K562 (cell line): ENCODE measurements at regions not wholly inside any gene's neighbourhood (a gene's known extent, or its start where the extent isn't known, plus 50 kb on each side); places are given as distances from the start of the nearest gene placed in this dataset.

Experiments
- ADNP ChIP-seq: fragments of 200-800 bp; sonication (Bioruptor generic); IDR thresholded peaks from 2 replicates; pipeline ENCODE4 v1.6.1; 2016; ENCODE audit warnings: missing genetic modification characterization, missing compliant biosample characterization
- CEBPB ChIP-seq: fragments of 450-650 bp; IDR thresholded peaks from 2 replicates; pipeline ENCODE4 v1.6.1; 2016; ENCODE audit warnings: missing genetic modification characterization, missing compliant biosample characterization
- CHD1 ChIP-seq: fragments of 200-600 bp; sonication (generic); IDR thresholded peaks from one replicate; pipeline ENCODE4 v1.6.1; 2012; ENCODE audit warnings: mild to moderate bottlenecking, moderate library complexity, low read length, inconsistent platforms
- COPS2 ChIP-seq: fragments of 450-650 bp; conservative IDR thresholded peaks from 2 replicates; pipeline ENCODE4 v1.6.1; 2016; ENCODE audit warnings: mild to moderate bottlenecking, moderate library complexity
- CREB3 ChIP-seq: fragments of 450-650 bp; conservative IDR thresholded peaks from 2 replicates; pipeline ENCODE4 v1.6.1; 2016; ENCODE audit warnings: missing genetic modification characterization, low read depth, mild to moderate bottlenecking, missing compliant biosample characterization, moderate library complexity
- CREB5 ChIP-seq: fragments of 250-450 bp; sonication (Bioruptor Pico); IDR thresholded peaks from 2 replicates; pipeline ENCODE4 v1.5.0; 2020; ENCODE audit warnings: mild to moderate bottlenecking
- ELF2 ChIP-seq: fragments of 250-450 bp; sonication (Bioruptor Pico); IDR thresholded peaks from 2 replicates; pipeline ENCODE4 v1.5.0; 2021; ENCODE audit warnings: mild to moderate bottlenecking
- HDAC1 ChIP-seq, 2 experiments: fragments of 450-650 bp; IDR thresholded peaks; 2 replicates each; pipeline ENCODE4 v1.6.1; 2016 to 2017; ENCODE audit warnings: inconsistent platforms in 1 of 2, mild to moderate bottlenecking in 1 of 2, moderate library complexity in 1 of 2
- KDM4B ChIP-seq, 2 experiments: fragments of 450-650 bp in 1 of 2; sonication (generic) in 1 of 2; IDR thresholded peaks; 2 replicates each; pipeline ENCODE4 v1.6.1; 2016 to 2017; ENCODE audit warnings: borderline replicate concordance in 2 of 2, antibody characterized with exemption in 1 of 2, low read depth in 1 of 2, mild to moderate bottlenecking in 1 of 2
- KLF10 ChIP-seq: fragments of 250-450 bp; sonication (Bioruptor Pico); IDR thresholded peaks from 2 replicates; pipeline ENCODE4 v1.6.1; 2021; ENCODE audit warnings: matching md5 sums
- MTA3 ChIP-seq: fragments of 450-650 bp; formaldehyde crosslinking; IDR thresholded peaks from 2 replicates; pipeline ENCODE4 v1.6.1; 2017; ENCODE audit warnings: mild to moderate bottlenecking, borderline replicate concordance
- NFRKB ChIP-seq: fragments of 450-650 bp; IDR thresholded peaks from 2 replicates; pipeline ENCODE4 v1.6.1; 2016; ENCODE audit warnings: low read depth
- OTX1 ChIP-seq: fragments of 450-650 bp; formaldehyde crosslinking; IDR thresholded peaks from 2 replicates; pipeline ENCODE4 v1.4.0; 2022; ENCODE audit warnings: mild to moderate bottlenecking
- PHB ChIP-seq: fragments of 250-450 bp; sonication (Bioruptor Pico); IDR thresholded peaks from 2 replicates; pipeline ENCODE4 v1.5.0; 2021
- POLR2A ChIP-seq: fragments of 450-650 bp; conservative IDR thresholded peaks from 2 replicates; pipeline ENCODE4 v1.6.1; 2016
- POLR2AphosphoS2 ChIP-seq: IDR thresholded peaks from 2 replicates; pipeline ENCODE4 v1.6.1; 2012; ENCODE audit warnings: low read length, improper control_type of control experiment
- POLR2H ChIP-seq: IDR thresholded peaks from 2 replicates; pipeline ENCODE4 v1.6.1; 2016; ENCODE audit warnings: missing genetic modification characterization, low read depth, mild to moderate bottlenecking, control low read depth, missing compliant biosample characterization, moderate library complexity
- PTTG1 ChIP-seq: fragments of 450-650 bp; IDR thresholded peaks from 2 replicates; pipeline ENCODE4 v1.6.1; 2016; ENCODE audit warnings: low read depth, mild to moderate bottlenecking, missing genetic modification characterization, missing compliant biosample characterization
- SNIP1 ChIP-seq: fragments of 450-650 bp; IDR thresholded peaks from 2 replicates; pipeline ENCODE4 v1.7.1; 2017; ENCODE audit warnings: low read depth, mild to moderate bottlenecking
- TBL1XR1 ChIP-seq, 2 experiments: IDR thresholded peaks; 2 replicates each; pipeline ENCODE4 v1.6.1; 2012; ENCODE audit warnings: improper control_type of control experiment in 2 of 2, low read length in 2 of 2, mild to moderate bottlenecking in 1 of 2
- TEAD2 ChIP-seq: fragments of 450-650 bp; IDR thresholded peaks from 2 replicates; pipeline ENCODE4 v1.6.1; 2016; ENCODE audit warnings: missing genetic modification characterization, control low read depth, missing compliant biosample characterization
- ZNF347 ChIP-seq: fragments of 450-650 bp; formaldehyde crosslinking; IDR thresholded peaks from 2 replicates; pipeline ENCODE4 v1.4.0; 2020; ENCODE audit warnings: low read depth, mild to moderate bottlenecking, moderate library complexity
- ZNF668 ChIP-seq: fragments of 250-450 bp; sonication (Bioruptor Pico); IDR thresholded peaks from 2 replicates; pipeline ENCODE4 v1.8.0; 2022; ENCODE audit warnings: mild to moderate bottlenecking, inconsistent platforms
- ZNF717 ChIP-seq: fragments of 250-450 bp; sonication (Bioruptor Pico); IDR thresholded peaks from 2 replicates; pipeline ENCODE4 v1.5.0; 2021
- TF ChIP-seq, protein P1 (sequence below), 2 experiments: fragments of 450-650 bp in 1 of 2; sonication (generic) in 1 of 2; formaldehyde crosslinking in 1 of 2; IDR thresholded peaks in 1 of 2; conservative IDR thresholded peaks in 1 of 2; 2 replicates each; pipeline versions ENCODE4 v1.6.1 to v1.8.1; 2016 to 2023; ENCODE audit warnings: mild to moderate bottlenecking in 2 of 2, moderate library complexity in 2 of 2, inconsistent platforms in 1 of 2, missing genetic modification reagents in 1 of 2
- TF ChIP-seq, protein P2 (sequence below), 2 experiments: fragments of 450-650 bp; IDR thresholded peaks; 2 replicates each; pipeline ENCODE4 v1.6.1; 2016

DNA sequence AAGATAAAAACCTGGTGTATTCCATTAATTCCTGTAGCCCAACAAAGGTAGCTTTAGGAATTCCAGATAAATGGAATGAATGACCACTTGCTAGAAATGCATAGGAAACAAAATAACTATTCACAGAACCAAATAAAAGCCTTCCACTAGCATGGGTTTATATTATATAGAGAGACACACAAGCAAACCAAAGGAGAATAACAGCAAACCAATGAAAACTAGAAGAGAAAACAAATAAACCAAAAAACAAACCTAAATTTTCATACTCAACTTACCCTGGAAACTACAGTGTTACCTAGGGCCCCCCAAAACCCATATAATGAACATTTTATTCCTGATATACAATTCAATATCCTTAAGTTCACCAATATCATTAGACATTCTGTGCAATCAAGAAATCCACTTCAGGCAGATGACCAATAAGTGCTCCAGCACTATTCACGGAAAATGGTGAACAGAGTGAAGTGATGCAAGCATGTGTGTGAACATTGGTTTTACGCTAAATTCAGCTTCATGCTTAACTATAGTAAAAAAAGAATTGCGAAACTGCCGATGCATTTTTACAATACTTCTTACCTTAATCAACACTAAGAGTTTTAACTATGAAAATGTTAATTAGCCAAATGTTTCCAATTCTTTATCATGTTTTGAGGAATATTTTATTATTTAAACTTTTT lies 1108.4 kb upstream of the TMEM132C start (continued):
- TF ChIP-seq, protein P1, sequence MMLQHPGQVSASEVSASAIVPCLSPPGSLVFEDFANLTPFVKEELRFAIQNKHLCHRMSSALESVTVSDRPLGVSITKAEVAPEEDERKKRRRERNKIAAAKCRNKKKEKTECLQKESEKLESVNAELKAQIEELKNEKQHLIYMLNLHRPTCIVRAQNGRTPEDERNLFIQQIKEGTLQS (IDR thresholded peaks at IDR 0.05), result peak; percentile 52
- TF ChIP-seq, protein P1 (CRISPR knock-in tag; conservative IDR thresholded peaks at IDR 0.05), result no peak
- TF ChIP-seq OTX1 (CRISPR knock-in tag) (peak; percentile 86), ZNF668 (CRISPR knock-in tag) (peak; percentile 28; the same call in 1 of the 2 replicates), ELF2 (CRISPR knock-in tag) (peak; percentile 70; the same call in 1 of the 2 replicates), NFRKB (no peak), ZNF347 (CRISPR knock-in tag) (0 out of 2 replicates have a peak, but pooled peaks have one; percentile 24), TEAD2 (tag) (0 out of 2 replicates have a peak, but pooled peaks have one; percentile 17), TBL1XR1 (IDR thresholded peaks at IDR 0.05; ENCODE audit: low read length in 2 of 2) (0 out of 4 replicates have a peak, but pooled peaks of 1 of the 2 experiments have one; percentile 4), MTA3 (no peak), CREB3 (tag) (0 out of 2 replicates have a peak, but pooled peaks have one; percentile 34), KDM4B (IDR thresholded peaks at IDR 0.05; ENCODE audit: borderline replicate concordance in 2 of 2, low read depth in 1 of 2) (peak in 1 of 2 experiments; percentile 38; a peak in 1 of 4 replicates), CHD1 (no peak), POLR2A (peak; percentile 52), KLF10 (CRISPR knock-in tag) (peak; percentile 64; the same call in 1 of the 2 replicates), ADNP (tag) (0 out of 2 replicates have a peak, but pooled peaks have one; percentile 39), SNIP1 (no peak), ZNF717 (CRISPR knock-in tag) (no peak), CREB5 (CRISPR knock-in tag) (peak; percentile 40; the same call in 1 of the 2 replicates), CEBPB (tag) (peak; percentile 93), PHB (CRISPR knock-in tag) (peak; percentile 20; the same call in 1 of the 2 replicates), POLR2H (peak; percentile 53; the same call in 1 of the 2 replicates), PTTG1 (tag) (0 out of 2 replicates have a peak, but pooled peaks have one; percentile 20), POLR2AphosphoS2 (peak; percentile 89), HDAC1 (IDR thresholded peaks at IDR 0.05) (no peak), COPS2 (no peak)
- TF ChIP-seq, protein P2, sequence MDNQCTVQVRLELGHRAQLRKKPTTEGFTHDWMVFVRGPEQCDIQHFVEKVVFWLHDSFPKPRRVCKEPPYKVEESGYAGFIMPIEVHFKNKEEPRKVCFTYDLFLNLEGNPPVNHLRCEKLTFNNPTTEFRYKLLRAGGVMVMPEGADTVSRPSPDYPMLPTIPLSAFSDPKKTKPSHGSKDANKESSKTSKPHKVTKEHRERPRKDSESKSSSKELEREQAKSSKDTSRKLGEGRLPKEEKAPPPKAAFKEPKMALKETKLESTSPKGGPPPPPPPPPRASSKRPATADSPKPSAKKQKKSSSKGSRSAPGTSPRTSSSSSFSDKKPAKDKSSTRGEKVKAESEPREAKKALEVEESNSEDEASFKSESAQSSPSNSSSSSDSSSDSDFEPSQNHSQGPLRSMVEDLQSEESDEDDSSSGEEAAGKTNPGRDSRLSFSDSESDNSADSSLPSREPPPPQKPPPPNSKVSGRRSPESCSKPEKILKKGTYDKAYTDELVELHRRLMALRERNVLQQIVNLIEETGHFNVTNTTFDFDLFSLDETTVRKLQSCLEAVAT (IDR thresholded peaks at IDR 0.05), result peak; percentile 60 to 78
